Left cardiac atrium (tissue), 4 donors: ENCODE measurements at regions not wholly inside any gene's neighbourhood (a gene's known extent, or its start where the extent isn't known, plus 50 kb on each side); places are given as distances from the start of the nearest gene placed in this dataset.
"Not testable (repeated sequence)": the region's sequence is repeated elsewhere in the genome, so short reads cannot be mapped to it uniquely, and the experiment has no call there.

Experiments
- ATAC-seq, 2 donors: fragments of 200-7000 bp; cut with Tn5 transposase; one replicate each; pipeline ENCODE4 v1.9.1; 2020; ENCODE audit warnings: mild to moderate bottlenecking in 2 of 2, moderate library complexity in 2 of 2
- DNase-seq: peaks from one replicate; pipeline ENCODE4 v3.0.0-alpha.2; 2020
- intact Hi-C, 2 donors: fragments of 100-400 bp; cut with DNase I; formaldehyde crosslinking; loops; one replicate each; pipeline versions ENCODE4 v1.14.1 to v1.15.1; 2022 to 2023
- donor health status: DM: no; HTN: yes; CAD: no.
- donor health status: DM: no; HTN: yes; CAD: no; lungs with severe emphysema.
- donor health status: DM: yes; HTN: yes; CAD: no.
- donor health status: Dilated cardiomyopathy.

GRCh38 chr10:109341986-109342385 lies 581.3 kb downstream of the XPNPEP1 start:
- DNase-seq (no peak), ATAC-seq (no peak)
- intact Hi-C loops: no loop called here

GRCh38 chr10:109328001-109328400 lies 595.3 kb downstream of the XPNPEP1 start:
- ATAC-seq: no peak

DNA sequence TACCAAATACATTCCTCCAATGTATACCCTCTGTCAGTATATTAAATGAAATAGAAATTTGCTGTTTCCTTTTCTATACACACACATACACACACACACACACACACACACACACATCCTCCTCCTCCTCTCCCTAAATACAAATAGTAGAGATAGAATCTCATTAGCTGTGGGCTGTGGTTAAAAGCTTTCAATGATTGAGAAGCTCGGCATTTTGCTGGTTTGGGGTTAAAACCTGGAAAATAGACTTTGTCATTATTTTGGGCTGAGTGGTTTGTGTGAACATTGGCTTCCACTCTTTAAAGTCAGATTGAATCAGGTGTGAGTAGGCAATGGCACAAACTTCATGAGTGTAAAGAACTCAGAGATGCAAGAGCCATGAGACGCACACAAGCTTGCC lies 596.0 kb downstream of the XPNPEP1 start:
- ATAC-seq: no peak
- no peak for DNase-seq
- intact Hi-C loops: no loop called here

More at GRCh38 chr10:109328001-109328400, 595.3 kb downstream of the XPNPEP1 start:
- no peak for DNase-seq
- intact Hi-C loops: no loop called here

GRCh38 chr10:109324721-109325120 lies 598.6 kb downstream of the XPNPEP1 start:
- DNase-seq (no peak), ATAC-seq (no peak)
- intact Hi-C loops: no loop called here

DNA sequence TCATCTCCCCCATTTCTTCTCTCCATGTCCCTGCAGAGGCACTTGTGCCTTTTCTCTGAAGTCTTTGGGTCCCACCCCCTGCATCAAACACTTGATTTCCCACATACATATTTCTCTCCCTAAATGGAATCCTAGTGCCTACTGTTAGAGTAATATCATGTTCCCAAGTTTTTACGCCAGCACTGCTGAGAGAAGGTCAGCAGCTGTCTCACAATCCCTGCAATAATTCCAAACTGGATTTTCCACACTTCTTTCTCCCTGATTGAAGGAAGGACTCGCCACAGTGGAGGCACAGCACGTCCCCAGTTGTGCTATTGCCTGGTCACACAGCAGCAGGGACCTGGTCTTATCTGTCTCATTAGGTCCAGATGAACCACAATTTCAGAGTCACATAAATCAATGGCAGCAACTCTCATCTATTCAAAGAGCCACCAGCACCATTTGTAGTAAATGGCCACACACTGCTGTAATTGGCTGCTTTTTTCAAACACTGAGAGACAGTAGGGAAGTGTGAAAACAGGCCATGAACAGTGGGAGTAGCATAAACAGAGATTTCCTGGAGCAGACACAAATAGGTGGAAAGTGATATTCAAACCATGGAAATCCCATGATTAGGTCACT lies 605.5 kb downstream of the XPNPEP1 start:
- intact Hi-C loops: no loop called here

GRCh38 chr10:109314016-109314415 lies 609.3 kb downstream of the XPNPEP1 start:
- DNase-seq, intact Hi-C loops, ATAC-seq: not testable (repeated sequence)

More for the DNA sequence above, 605.5 kb downstream of the XPNPEP1 start:
- DNase-seq (no peak), ATAC-seq (no peak)

- intact Hi-C loops, ATAC-seq, DNase-seq: not testable (repeated sequence)
Measured at GRCh38 chr10:109312555-109312954, 610.8 kb downstream of the XPNPEP1 start.

- no peak for DNase-seq
- no peak for ATAC-seq
- intact Hi-C loops: no loop called here
Measured at GRCh38 chr10:109308971-109309370, 614.3 kb downstream of the XPNPEP1 start.

DNA sequence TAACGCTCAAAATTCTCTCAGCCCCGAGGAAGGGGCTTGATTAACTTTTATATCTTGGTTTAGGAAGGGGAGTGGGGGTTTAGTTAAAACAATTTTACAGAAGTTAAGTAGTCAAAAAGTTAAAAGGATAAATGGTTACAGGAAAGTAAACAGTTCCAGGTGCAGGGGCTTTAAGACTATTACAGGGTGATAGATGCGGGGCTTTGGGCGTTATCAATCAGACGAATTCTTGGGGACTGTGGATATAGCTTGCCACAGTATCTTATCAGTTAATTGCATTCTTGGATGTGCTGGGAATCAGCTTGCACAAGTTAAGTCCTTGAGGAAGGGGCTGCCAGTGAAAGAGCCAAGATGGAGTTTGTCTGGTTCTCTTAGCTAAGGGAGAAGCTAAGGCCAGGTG lies 616.2 kb downstream of the XPNPEP1 start:
- intact Hi-C loops: not testable (repeated sequence)

DNA sequence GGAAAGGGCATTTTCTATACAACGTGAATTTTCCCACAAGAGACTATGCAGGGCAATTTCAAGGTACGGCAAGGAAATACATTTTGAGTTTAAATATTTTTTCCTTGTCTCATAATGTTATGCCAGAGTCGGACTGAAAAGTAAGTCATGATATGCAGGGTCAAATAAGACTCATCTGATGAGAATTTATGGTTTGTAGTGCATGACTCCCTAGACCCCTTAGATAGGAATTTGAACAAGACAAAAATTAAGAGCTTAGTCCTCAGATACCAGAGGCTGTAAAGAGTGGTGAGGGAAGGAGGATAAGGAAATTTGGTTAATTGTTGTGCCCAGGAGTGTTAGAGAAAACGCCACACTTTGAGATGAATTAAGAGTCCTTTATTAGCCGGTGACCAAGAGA lies 616.6 kb downstream of the XPNPEP1 start:
- no peak for ATAC-seq
- intact Hi-C loops: no loop called here
- no peak for DNase-seq

More for the DNA sequence above, 616.2 kb downstream of the XPNPEP1 start:
- DNase-seq, ATAC-seq: not testable (repeated sequence)

GRCh38 chr10:109287858-109288257 lies 635.5 kb downstream of the XPNPEP1 start:
- DNase-seq: no peak
- no peak for ATAC-seq
- intact Hi-C loops: no loop called here

DNA sequence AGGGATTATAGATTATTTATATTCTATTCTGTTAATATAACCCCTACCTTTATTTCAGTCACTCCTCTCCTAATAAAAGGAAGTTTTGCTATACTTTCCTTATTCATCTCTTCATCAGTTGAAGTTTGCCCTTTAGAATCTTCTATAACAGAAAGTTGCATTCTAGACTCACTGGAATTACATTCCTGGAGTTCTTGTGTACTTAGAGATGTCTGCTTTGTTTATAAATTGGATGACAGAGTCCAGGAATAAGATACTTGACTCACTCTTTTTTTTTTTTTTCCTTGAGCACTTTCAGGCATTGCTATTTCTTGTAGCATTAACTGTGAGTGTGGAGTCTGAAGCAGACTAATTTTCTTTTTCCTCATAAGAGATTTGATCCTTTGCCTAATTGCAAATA lies 640.8 kb downstream of the XPNPEP1 start:
- DNase-seq (no peak), ATAC-seq (no peak)
- intact Hi-C loops: no loop called here

DNA sequence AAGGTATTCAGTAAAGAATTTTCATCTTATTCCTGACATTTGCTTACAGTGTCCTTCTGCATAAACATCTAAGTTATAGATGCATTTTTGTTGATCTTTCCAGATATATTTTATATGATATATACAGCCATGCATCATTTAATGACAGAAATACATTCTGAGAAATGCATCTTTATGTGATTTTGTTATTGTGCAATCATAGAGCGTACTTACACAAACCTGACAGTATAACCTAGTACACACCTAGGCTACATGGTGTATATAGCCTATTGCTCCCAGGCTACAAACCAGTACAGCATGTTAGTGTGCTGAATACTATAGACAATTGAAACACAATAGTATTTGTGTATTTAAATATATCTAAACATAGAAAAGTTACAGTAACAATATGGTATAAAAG lies 642.0 kb downstream of the XPNPEP1 start:
- ATAC-seq: no peak
- intact Hi-C loops: no loop called here
- no peak for DNase-seq

DNA sequence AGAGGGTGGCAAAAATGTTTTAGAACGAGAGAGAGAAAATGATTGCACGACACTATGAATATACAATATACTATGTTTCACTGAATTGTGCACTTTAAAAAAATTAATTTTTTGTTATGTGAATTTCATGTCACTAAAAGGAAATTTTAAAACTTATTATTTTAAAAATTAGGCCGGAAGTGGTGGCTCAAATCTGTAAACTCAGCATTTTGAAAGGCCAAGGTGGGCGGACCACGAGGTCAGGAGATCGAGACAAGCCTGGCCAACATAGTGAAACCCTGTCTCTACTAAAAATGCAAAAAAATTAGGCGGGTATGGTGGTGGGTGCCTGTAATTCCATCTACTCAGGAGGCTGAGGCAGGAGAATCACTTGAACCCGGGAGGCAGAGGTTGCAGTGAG lies 642.5 kb downstream of the XPNPEP1 start:
- intact Hi-C loops: no loop called here
- ATAC-seq (no peak), DNase-seq (no peak)

DNA sequence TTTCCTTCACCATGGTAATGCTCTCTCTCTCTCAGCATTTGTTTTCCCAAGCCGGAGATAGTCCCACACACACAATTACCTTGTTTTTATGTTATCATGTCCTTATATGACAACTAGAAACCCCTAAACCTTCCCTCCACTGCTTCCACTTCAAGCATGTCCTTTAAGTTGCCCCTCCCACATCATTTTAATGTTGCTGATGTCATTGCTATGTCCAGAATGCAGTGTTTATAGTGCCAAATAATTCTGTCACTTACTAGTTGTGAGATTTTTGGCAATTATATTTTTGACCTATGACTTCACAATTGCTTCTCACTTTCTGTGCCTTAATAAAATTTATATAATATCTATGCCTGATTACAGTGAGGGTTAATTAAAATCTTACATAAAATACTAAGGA lies 645.9 kb downstream of the XPNPEP1 start:
- intact Hi-C loops: no loop called here
- no peak for DNase-seq
- no peak for ATAC-seq

DNA sequence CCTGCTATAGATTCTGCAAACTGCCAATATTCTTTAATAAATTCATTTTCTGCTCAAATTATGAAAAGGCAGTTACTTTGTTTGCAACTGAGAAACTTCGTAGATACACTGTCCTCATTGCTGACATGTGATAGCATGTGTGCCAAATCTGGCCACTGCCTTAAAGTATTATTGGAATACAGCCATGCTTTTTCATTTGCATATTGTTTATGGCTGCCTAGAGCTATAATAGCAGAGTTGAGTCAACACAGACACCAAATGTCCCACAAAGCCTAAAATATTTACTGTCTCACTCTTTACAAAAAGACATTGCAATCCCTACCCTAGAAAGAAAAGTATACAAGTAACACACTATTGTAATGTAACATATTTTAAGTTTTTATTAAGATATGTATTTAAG lies 647.4 kb downstream of the XPNPEP1 start:
- ATAC-seq (no peak), DNase-seq (no peak)
- intact Hi-C loops: no loop called here

- intact Hi-C loops: no loop called here
- ATAC-seq (no peak), DNase-seq (no peak)
Measured at GRCh38 chr10:109274681-109275080, 648.6 kb downstream of the XPNPEP1 start.

- ATAC-seq (no peak), DNase-seq (no peak)
- intact Hi-C loops: no loop called here
Measured at GRCh38 chr10:109270173-109270572, 653.1 kb downstream of the XPNPEP1 start.

DNA sequence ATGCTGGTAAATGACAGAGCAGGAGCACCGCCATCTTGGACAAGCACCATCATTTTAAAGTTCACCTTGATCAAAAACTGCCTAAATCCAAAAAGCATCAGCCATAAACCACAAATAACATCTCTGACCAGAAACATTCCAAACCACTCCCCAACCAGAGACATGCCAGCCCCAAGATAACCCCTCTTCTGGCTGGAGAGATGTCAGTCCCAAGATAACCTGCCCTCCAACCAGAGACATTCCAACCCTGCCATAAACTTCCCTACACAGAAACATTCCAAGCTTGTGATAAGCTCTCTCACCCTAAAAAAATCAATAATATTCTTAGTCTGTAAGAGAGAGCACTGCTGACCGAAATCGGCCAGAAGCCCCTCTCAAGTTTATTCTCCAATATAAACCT lies 659.3 kb downstream of the XPNPEP1 start:
- no peak for DNase-seq
- intact Hi-C loops: no loop called here
- ATAC-seq: no peak

GRCh38 chr10:109261231-109261630 lies 662.1 kb downstream of the XPNPEP1 start:
- DNase-seq (no peak), ATAC-seq (no peak)
- intact Hi-C loops: no loop called here

GRCh38 chr10:109259293-109259692 lies 664.0 kb downstream of the XPNPEP1 start:
- ATAC-seq: no peak
- intact Hi-C loops: no loop called here
- DNase-seq: no peak

DNA sequence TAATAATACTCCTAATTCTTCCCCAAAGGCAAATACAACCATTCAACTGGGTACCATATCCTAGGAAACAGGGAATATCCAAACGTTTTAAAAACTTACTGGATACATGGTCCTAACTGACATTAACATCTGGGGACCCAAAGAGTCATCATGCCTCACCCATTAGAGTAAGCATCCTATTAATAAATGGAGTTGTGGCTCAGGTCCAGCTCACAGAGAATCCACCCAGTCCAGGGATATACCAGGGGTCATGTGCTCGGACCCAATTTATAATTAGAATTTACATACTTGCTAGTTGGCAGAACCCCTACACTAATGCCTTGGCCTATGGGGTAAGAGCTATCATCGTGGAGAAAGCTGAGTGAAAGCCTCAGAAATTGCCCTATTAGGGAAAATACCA lies 670.0 kb downstream of the XPNPEP1 start:
- intact Hi-C loops: no loop called here
- ATAC-seq (no peak), DNase-seq (no peak)
